HFFc6 (cell line): ENCODE measurements at regions not wholly inside any gene's neighbourhood (a gene's known extent, or its start where the extent isn't known, plus 50 kb on each side); places are given as distances from the start of the nearest gene placed in this dataset.

Experiments
- DNase-seq: peaks from one replicate; pipeline ENCODE4 v3.0.0-alpha.2; 2018
- H3K27ac Mint-ChIP-seq: 2 replicates; pipeline ENCODE4 v1.8.0; 2020; ENCODE audit warnings: mild to moderate bottlenecking, mixed read lengths
- H3K27me3 Mint-ChIP-seq: 2 replicates; pipeline ENCODE4 v1.8.0; 2021; ENCODE audit warnings: mild to moderate bottlenecking, moderate library complexity, mixed read lengths; ENCODE audit not compliant: insufficient read depth
- H3K36me3 Mint-ChIP-seq: 2 replicates; pipeline ENCODE4 v1.8.0; 2021; ENCODE audit warnings: low read depth, mixed read lengths
- H3K4me1 Mint-ChIP-seq: 2 replicates; pipeline ENCODE4 v1.8.0; 2020; ENCODE audit warnings: low read depth, mixed read lengths
- H3K4me3 Mint-ChIP-seq: 2 replicates; pipeline ENCODE4 v1.8.0; 2020; ENCODE audit warnings: mild to moderate bottlenecking, moderate library complexity, mixed read lengths
- H3K9me3 Mint-ChIP-seq: 2 replicates; pipeline ENCODE4 v1.8.0; 2020; ENCODE audit warnings: mild to moderate bottlenecking, mixed read lengths
- TF ChIP-seq, protein P1 (sequence below): fragments of 200-600 bp; sonication (generic); IDR thresholded peaks from 2 replicates; pipeline ENCODE4 v1.5.0; 2021; ENCODE audit warnings: antibody characterized with exemption, mild to moderate bottlenecking

DNA sequence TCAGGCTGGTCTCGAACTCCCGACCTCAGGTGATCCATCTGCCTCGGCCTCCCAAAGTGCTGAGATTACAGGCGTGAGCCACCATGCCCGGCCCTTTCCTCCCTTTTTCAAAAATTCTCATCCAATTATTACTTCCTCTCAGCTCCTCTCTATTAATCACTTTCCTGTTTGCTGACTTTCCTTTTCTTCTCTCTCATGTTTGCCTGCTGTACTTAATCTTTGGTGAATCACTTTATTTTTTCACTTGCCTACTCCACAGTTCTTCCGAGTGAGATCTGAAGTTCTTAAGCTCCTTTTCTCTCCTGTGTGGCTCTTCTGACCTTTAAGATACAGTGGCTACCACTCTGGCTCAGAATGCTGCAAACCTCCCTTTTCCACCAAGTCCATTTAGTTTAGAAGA, 126.3 kb upstream of the SERTAD2 start:
- TF ChIP-seq, protein P1, sequence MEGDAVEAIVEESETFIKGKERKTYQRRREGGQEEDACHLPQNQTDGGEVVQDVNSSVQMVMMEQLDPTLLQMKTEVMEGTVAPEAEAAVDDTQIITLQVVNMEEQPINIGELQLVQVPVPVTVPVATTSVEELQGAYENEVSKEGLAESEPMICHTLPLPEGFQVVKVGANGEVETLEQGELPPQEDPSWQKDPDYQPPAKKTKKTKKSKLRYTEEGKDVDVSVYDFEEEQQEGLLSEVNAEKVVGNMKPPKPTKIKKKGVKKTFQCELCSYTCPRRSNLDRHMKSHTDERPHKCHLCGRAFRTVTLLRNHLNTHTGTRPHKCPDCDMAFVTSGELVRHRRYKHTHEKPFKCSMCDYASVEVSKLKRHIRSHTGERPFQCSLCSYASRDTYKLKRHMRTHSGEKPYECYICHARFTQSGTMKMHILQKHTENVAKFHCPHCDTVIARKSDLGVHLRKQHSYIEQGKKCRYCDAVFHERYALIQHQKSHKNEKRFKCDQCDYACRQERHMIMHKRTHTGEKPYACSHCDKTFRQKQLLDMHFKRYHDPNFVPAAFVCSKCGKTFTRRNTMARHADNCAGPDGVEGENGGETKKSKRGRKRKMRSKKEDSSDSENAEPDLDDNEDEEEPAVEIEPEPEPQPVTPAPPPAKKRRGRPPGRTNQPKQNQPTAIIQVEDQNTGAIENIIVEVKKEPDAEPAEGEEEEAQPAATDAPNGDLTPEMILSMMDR, result no peak
- Mint-ChIP-seq H3K27ac (peak overlapping the region; percentile 94), H3K4me3 (peak overlapping the region; percentile 65), H3K9me3 (peaks cover 9% of the 10 kb centered on the region), H3K27me3 (no peaks in the 10 kb centered on the region), H3K36me3 (peaks cover 27% of the 10 kb centered on the region), H3K4me1 (peaks cover 51% of the 10 kb centered on the region)
- peak; percentile 32 for DNase-seq

DNA sequence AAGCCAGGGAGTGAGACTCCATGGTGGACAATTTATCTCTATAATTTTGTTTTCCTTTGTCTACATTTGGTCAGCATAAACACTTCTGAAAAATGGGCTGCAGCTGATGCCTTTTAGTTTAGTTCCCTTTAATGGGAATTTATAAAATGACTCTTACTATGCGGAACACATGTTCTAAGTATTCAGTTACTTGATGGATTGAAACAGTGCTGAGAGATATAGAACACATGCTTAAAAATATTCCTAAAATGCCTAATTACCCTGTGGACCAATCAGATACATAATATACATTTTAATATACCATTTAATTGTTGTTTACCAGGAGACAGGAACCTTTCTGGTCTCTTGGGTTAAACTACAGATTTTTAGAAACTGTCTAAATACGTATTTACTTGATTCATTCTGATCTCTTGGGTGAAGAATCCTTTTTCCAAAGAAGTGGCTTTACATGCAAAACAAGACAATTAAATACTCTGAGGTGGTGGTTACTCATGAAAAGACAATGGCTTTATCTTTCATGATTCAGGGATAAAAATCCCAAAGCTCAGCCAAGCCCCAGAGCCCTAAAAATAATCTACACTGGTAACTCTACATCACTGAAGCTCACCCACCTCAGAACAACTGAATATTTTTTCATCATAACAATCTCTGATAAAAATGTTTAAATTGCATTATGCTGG, 128.1 kb upstream of the SERTAD2 start:
- Mint-ChIP-seq H3K4me3 (peak overlapping the region; percentile 26; the same call in 1 of the 2 replicates), H3K27ac (peak overlapping the region; percentile 63), H3K4me1 (peaks cover 51% of the 10 kb centered on the region), H3K9me3 (no peaks in the 10 kb centered on the region), H3K27me3 (no peaks in the 10 kb centered on the region), H3K36me3 (peaks cover 15% of the 10 kb centered on the region)
- DNase-seq, result peak; percentile 35
- TF ChIP-seq, protein P1, result no peak

DNA sequence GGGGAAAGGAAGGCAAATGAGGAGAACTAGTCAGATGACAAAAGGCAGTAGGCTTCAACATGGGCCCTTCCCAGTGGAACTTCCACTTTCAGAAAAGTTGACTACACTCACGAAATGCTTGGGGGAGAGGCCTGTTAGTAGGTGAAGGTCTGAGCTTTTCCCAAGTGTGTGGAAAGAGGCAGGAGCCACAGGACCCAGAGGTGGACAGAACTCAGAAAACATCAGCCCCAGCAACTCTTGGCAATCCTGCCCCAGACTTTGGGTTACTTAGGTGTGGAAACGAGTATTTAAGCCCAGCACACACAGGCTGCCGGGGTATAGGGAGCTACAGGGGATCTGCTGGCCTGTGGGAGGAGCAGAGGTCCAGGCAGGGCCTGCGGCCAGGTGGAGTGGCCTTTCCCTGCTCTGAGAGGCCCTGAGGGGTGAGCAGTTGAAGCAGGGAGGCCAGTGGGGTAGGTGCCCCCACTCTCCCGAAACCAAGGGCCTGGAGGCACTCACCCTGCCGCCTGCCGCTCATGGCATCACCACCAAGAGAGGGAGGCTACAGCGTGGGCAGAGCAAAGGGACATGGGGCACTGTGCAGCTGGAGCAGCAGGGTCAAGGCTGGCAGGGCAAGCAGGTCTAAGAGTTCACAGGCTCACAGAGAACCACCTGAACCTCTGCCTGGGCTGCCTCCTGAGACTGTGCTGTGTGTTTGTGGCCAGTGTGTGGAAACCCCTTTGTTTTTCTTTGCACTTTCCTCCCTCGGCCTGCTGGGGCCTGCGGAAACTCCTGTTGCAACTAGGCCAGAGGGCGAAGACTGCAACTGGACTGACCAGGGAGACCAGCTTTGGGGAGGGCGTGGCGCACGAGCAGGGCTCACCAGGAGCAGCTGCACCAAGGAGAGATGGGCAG, 130.7 kb upstream of the SERTAD2 start:
- no peak for DNase-seq
- Mint-ChIP-seq H3K36me3 (peaks cover 6% of the 10 kb centered on the region), H3K27ac (no peak overlapping the region), H3K9me3 (no peaks in the 10 kb centered on the region), H3K4me3 (no peak overlapping the region), H3K27me3 (no peaks in the 10 kb centered on the region), H3K4me1 (peaks cover 35% of the 10 kb centered on the region)
- TF ChIP-seq, protein P1, result no peak

DNA sequence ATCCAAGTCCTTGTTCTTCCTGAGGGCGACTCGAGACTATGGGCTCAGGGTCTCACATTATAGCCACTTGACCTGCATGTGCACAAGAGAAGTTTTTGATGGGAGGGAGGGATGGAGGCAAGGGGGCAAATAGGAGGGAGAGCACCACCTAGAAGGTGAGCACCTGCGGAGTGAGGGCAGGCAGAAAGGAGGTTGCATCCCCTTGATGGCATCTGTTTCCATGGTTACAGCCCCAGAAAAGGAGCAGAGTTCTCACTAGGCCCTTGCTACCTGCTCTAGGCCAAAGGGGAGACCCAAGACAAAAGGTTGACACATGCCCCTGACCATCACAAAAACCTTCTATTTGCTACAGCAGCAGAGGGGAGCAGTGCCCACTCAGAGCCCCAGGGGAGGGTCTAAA, 131.5 kb upstream of the SERTAD2 start:
- H3K27ac Mint-ChIP-seq, result no peak overlapping the region
- peaks cover under 1% of the 10 kb centered on the region for H3K36me3 Mint-ChIP-seq
- H3K27me3 Mint-ChIP-seq, result no peaks in the 10 kb centered on the region; the same call in 1 of the 2 replicates
- no peak overlapping the region for H3K4me3 Mint-ChIP-seq
- H3K4me1 Mint-ChIP-seq, result peaks cover 34% of the 10 kb centered on the region
- TF ChIP-seq, protein P1, result no peak
- H3K9me3 Mint-ChIP-seq, result no peaks in the 10 kb centered on the region
- DNase-seq, result no peak

DNA sequence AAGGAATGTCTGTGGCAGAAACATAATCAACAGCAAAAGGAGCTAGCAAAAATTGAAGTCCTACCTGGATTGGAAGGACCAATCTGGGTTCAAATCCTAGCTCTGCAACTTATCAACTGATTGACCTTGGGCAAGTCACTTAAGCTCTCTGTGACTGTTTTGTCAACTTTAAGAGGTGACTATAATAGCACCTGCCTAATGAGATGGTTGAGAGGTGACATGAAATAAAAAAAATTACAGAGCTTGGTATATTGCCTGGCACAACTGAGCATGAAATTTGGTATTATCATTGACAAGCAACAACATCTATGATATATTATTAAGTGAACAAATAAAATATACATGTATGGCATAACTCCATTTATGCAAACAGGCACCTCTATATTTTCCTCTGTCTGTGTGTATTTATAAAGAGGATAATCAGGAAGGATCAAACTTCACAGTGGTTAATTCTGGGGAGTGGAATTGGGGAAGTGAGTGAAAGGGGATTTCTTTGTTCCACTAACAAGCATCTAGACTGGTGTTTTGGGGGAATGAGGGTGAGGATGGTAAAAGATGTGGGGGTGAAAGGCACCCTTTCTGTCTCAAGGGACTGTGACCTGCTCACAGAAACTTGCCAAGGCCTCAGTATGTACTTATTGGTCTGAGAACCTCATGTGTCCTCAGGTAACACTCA, 132.8 kb upstream of the SERTAD2 start:
- Mint-ChIP-seq H3K36me3 (no peaks in the 10 kb centered on the region; the same call in 1 of the 2 replicates), H3K27me3 (no peaks in the 10 kb centered on the region; the same call in 1 of the 2 replicates), H3K4me3 (no peak overlapping the region), H3K9me3 (no peaks in the 10 kb centered on the region), H3K27ac (no peak overlapping the region), H3K4me1 (peaks cover 30% of the 10 kb centered on the region)
- DNase-seq, result no peak
- TF ChIP-seq, protein P1, result no peak
